HEK293 (cell line): ENCODE measurements at regions not wholly inside any gene's neighbourhood (a gene's known extent, or its start where the extent isn't known, plus 50 kb on each side); places are given as distances from the start of the nearest gene placed in this dataset.

ENCODE experiments used
- CTCF ChIA-PET: fragments of 350-600 bp; formaldehyde crosslinking; extraction: SDS; loops from one replicate; lab custom pipeline; 2021; ENCODE audit warnings: antibody characterized with exemption; lab: Yijun Ruan, JAX
- POLR2A ChIA-PET: fragments of 300-600 bp; formaldehyde crosslinking; extraction: SDS; loops from one replicate; lab custom pipeline; 2020; ENCODE audit warnings: antibody characterized with exemption, inconsistent platforms; lab: Yijun Ruan, JAX
- H3K27ac ChIP-seq: fragments of 200-500 bp; sonication (Bioruptor generic); 2 replicates; pipeline ENCODE4 v1.5.1; 2014; ENCODE audit warnings: low read depth, low read length, control low read depth, inconsistent platforms; ENCODE audit errors: extremely low read depth
- H3K36me3 ChIP-seq, 2 experiments: fragments of 200-500 bp in 1 of 2; sonication (Bioruptor generic) in 1 of 2; 1 replicate in 1 of 2; 2 replicates in 1 of 2; pipeline ENCODE4 v1.5.1; 2014 to 2017; ENCODE audit warnings: inconsistent platforms in 2 of 2, low read length in 2 of 2; ENCODE audit not compliant: control insufficient read depth in 2 of 2, insufficient read depth in 1 of 2
- H3K4me1 ChIP-seq: fragments of 200-500 bp; sonication (Bioruptor generic); 2 replicates; pipeline ENCODE4 v1.5.1; 2014; ENCODE audit warnings: mild to moderate bottlenecking, low read length, inconsistent platforms; ENCODE audit not compliant: control insufficient read depth, insufficient read depth
- H3K4me3 ChIP-seq: 2 replicates; pipeline ENCODE4 v1.5.1; 2011; ENCODE audit warnings: low read depth, mild to moderate bottlenecking, control low read depth, low read length, moderate library complexity
- H3K9me3 ChIP-seq: fragments of 200-500 bp; sonication (Bioruptor generic); 2 replicates; pipeline ENCODE4 v1.5.1; 2014; ENCODE audit warnings: low read depth, low read length, inconsistent platforms; ENCODE audit not compliant: control insufficient read depth, insufficient read depth
- BCL11A ChIP-seq: fragments of 450-650 bp; formaldehyde crosslinking; IDR thresholded peaks from 2 replicates; pipeline ENCODE4 v1.5.1; 2016; ENCODE audit warnings: low read depth, missing biosample characterization, missing genetic modification characterization
- KLF10 ChIP-seq: fragments of 450-650 bp; IDR thresholded peaks from 2 replicates; pipeline ENCODE4 v1.5.1; 2018; ENCODE audit warnings: missing biosample characterization, mild to moderate bottlenecking, missing genetic modification characterization
- KLF7 ChIP-seq: fragments of 450-650 bp; formaldehyde crosslinking; IDR thresholded peaks from 2 replicates; pipeline ENCODE4 v1.5.1; 2016; ENCODE audit warnings: missing biosample characterization, missing genetic modification characterization, borderline replicate concordance
- ZBTB48 ChIP-seq: fragments of 450-650 bp; formaldehyde crosslinking; IDR thresholded peaks from 2 replicates; pipeline ENCODE4 v1.5.1; 2016; ENCODE audit warnings: missing biosample characterization, missing genetic modification characterization
- ZFP41 ChIP-seq: fragments of 450-650 bp; formaldehyde crosslinking; IDR thresholded peaks from 2 replicates; pipeline ENCODE4 v1.5.1; 2016; ENCODE audit warnings: missing biosample characterization, missing genetic modification characterization, borderline replicate concordance
- ZNF133 ChIP-seq: fragments of 450-650 bp; formaldehyde crosslinking; IDR thresholded peaks from 2 replicates; pipeline ENCODE4 v1.5.1; 2016; ENCODE audit warnings: missing biosample characterization, missing genetic modification characterization
- ZNF146 ChIP-seq: fragments of 450-650 bp; formaldehyde crosslinking; IDR thresholded peaks from 2 replicates; pipeline ENCODE4 v1.5.1; 2016; ENCODE audit warnings: missing biosample characterization, missing genetic modification characterization
- ZNF274 ChIP-seq, 2 experiments: fragments of 200-500 bp in 1 of 2; fragments of 450-650 bp in 1 of 2; sonication (Bioruptor generic) in 1 of 2; formaldehyde crosslinking in 1 of 2; IDR thresholded peaks; 2 replicates each; pipeline versions ENCODE4 v1.5.1 to v1.6.1; 2014 to 2016; ENCODE audit warnings: borderline replicate concordance in 1 of 2, inconsistent platforms in 1 of 2, low read length in 1 of 2, missing biosample characterization in 1 of 2, missing genetic modification characterization in 1 of 2
- ZNF324 ChIP-seq: fragments of 450-650 bp; formaldehyde crosslinking; IDR thresholded peaks from 2 replicates; pipeline ENCODE4 v1.5.1; 2016; ENCODE audit warnings: missing biosample characterization, missing genetic modification characterization
- ZNF473 ChIP-seq: fragments of 450-650 bp; formaldehyde crosslinking; IDR thresholded peaks from 2 replicates; pipeline ENCODE4 v1.5.1; 2017; ENCODE audit warnings: missing biosample characterization, missing genetic modification characterization
- ZNF48 ChIP-seq: fragments of 450-650 bp; formaldehyde crosslinking; IDR thresholded peaks from 2 replicates; pipeline ENCODE4 v1.5.1; 2016; ENCODE audit warnings: missing biosample characterization, missing genetic modification characterization
- ZNF530 ChIP-seq: fragments of 450-650 bp; formaldehyde crosslinking; IDR thresholded peaks from 2 replicates; pipeline ENCODE4 v1.5.1; 2016; ENCODE audit warnings: low read depth, missing biosample characterization, missing genetic modification characterization
- ZNF560 ChIP-seq: fragments of 450-650 bp; formaldehyde crosslinking; IDR thresholded peaks from 2 replicates; pipeline ENCODE4 v1.5.1; 2017; ENCODE audit warnings: missing biosample characterization, missing genetic modification characterization, borderline replicate concordance
- ZNF621 ChIP-seq: fragments of 450-650 bp; formaldehyde crosslinking; IDR thresholded peaks from 2 replicates; pipeline ENCODE4 v1.5.1; 2017; ENCODE audit warnings: missing biosample characterization, missing genetic modification characterization
- ZNF626 ChIP-seq: fragments of 450-650 bp; sonication (Bioruptor Pico); formaldehyde crosslinking; IDR thresholded peaks from 2 replicates; pipeline ENCODE4 v1.5.1; 2018; ENCODE audit warnings: missing biosample characterization, missing genetic modification characterization, inconsistent platforms
- ZNF707 ChIP-seq: fragments of 450-650 bp; formaldehyde crosslinking; IDR thresholded peaks from 2 replicates; pipeline ENCODE4 v1.5.1; 2016; ENCODE audit warnings: missing biosample characterization, missing genetic modification characterization
- TF ChIP-seq, protein P1 (sequence below): fragments of 450-650 bp; formaldehyde crosslinking; IDR thresholded peaks from 2 replicates; pipeline ENCODE4 v1.5.1; 2016; ENCODE audit warnings: missing biosample characterization, missing genetic modification characterization
- TF ChIP-seq, protein P2 (sequence below): fragments of 450-650 bp; formaldehyde crosslinking; IDR thresholded peaks from 2 replicates; pipeline ENCODE4 v1.5.1; 2016; ENCODE audit warnings: missing biosample characterization, missing genetic modification characterization
- TF ChIP-seq, protein P3 (sequence below): fragments of 450-650 bp; formaldehyde crosslinking; IDR thresholded peaks from 2 replicates; pipeline ENCODE4 v1.5.1; 2017; ENCODE audit warnings: missing biosample characterization, missing genetic modification characterization
- TF ChIP-seq, protein P4 (sequence below): fragments of 450-650 bp; formaldehyde crosslinking; IDR thresholded peaks from 2 replicates; pipeline ENCODE4 v1.5.1; 2016; ENCODE audit warnings: missing biosample characterization, missing genetic modification characterization
- TF ChIP-seq, protein P5 (sequence below): fragments of 450-650 bp; formaldehyde crosslinking; conservative IDR thresholded peaks from 2 replicates; pipeline ENCODE4 v1.5.1; 2016; ENCODE audit warnings: low read depth, missing biosample characterization, missing genetic modification characterization
- TF ChIP-seq, protein P6 (sequence below): fragments of 450-650 bp; formaldehyde crosslinking; IDR thresholded peaks from 2 replicates; pipeline ENCODE4 v1.5.1; 2016; ENCODE audit warnings: missing biosample characterization, missing genetic modification characterization

DNA sequence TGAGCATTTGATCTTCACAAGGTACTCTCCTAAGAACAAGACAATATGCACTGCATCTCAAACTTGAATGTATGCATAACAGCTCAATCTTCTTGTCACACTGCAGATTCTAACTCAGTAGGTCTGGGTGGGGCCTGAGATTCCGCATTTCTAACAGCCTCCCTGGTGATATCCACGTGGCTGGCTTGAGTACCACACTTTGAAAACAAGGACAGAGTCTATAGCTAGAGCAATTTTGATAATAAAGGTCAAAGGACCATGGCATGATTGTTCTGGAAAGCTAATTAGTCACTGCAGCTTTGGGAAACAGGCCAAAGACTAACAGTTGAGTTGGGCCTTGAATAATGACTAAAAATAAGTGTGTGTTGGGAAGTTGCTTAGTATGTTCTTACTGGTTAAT lies 213.3 kb downstream of the GBA3 start (continued):
- no peak for TF ChIP-seq ZNF146
- TF ChIP-seq, protein P1, sequence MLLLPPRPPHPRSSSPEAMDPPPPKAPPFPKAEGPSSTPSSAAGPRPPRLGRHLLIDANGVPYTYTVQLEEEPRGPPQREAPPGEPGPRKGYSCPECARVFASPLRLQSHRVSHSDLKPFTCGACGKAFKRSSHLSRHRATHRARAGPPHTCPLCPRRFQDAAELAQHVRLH = no peak

DNA sequence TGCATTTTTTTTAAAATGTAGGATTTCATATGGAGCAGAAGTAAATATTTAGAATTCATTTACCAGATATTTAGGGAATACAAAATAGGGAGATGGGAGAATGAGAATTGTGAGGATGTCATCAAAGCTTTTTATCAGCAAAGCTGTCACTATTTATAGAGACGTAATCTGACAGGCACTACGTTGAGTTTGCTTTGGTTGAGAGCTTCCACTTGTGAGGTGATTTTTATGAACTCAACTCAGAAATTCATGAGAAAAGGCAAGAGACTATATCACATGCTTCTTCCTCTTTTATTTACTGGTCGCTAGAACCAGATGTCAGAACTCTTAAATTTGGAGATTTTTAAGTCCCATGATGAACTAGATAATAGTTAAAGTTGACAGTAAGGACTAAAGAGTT lies 211.2 kb downstream of the GBA3 start:
- ChIA-PET POLR2A (no interaction called here), CTCF (no interaction called here)
- H3K9me3 ChIP-seq = no peaks in the 10 kb centered on the region
- H3K27ac ChIP-seq = no peak overlapping the region
- no peaks in the 10 kb centered on the region for H3K36me3 ChIP-seq
- no peak overlapping the region for H3K4me3 ChIP-seq
- TF ChIP-seq ZNF48 (tag by site-specific recombination) (no peak), ZNF133 (tag by site-specific recombination) (no peak), KLF10 (tag by site-specific recombination) (no peak), KLF7 (tag by site-specific recombination) (no peak), ZNF560 (tag by site-specific recombination) (no peak), ZNF530 (tag by site-specific recombination) (no peak), ZNF274 (IDR thresholded peaks at IDR 0.05; ENCODE audit: low read length) (no peak), ZNF274 (tag by site-specific recombination; IDR thresholded peaks at IDR 0.05; ENCODE audit: borderline replicate concordance) (no peak), ZNF473 (tag by site-specific recombination) (no peak), BCL11A (no peak), ZNF324 (tag by site-specific recombination) (no peak), ZBTB48 (no peak)
- TF ChIP-seq, protein P2, sequence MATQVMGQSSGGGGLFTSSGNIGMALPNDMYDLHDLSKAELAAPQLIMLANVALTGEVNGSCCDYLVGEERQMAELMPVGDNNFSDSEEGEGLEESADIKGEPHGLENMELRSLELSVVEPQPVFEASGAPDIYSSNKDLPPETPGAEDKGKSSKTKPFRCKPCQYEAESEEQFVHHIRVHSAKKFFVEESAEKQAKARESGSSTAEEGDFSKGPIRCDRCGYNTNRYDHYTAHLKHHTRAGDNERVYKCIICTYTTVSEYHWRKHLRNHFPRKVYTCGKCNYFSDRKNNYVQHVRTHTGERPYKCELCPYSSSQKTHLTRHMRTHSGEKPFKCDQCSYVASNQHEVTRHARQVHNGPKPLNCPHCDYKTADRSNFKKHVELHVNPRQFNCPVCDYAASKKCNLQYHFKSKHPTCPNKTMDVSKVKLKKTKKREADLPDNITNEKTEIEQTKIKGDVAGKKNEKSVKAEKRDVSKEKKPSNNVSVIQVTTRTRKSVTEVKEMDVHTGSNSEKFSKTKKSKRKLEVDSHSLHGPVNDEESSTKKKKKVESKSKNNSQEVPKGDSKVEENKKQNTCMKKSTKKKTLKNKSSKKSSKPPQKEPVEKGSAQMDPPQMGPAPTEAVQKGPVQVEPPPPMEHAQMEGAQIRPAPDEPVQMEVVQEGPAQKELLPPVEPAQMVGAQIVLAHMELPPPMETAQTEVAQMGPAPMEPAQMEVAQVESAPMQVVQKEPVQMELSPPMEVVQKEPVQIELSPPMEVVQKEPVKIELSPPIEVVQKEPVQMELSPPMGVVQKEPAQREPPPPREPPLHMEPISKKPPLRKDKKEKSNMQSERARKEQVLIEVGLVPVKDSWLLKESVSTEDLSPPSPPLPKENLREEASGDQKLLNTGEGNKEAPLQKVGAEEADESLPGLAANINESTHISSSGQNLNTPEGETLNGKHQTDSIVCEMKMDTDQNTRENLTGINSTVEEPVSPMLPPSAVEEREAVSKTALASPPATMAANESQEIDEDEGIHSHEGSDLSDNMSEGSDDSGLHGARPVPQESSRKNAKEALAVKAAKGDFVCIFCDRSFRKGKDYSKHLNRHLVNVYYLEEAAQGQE (tag by site-specific recombination) = no peak
- TF ChIP-seq, protein P3, sequence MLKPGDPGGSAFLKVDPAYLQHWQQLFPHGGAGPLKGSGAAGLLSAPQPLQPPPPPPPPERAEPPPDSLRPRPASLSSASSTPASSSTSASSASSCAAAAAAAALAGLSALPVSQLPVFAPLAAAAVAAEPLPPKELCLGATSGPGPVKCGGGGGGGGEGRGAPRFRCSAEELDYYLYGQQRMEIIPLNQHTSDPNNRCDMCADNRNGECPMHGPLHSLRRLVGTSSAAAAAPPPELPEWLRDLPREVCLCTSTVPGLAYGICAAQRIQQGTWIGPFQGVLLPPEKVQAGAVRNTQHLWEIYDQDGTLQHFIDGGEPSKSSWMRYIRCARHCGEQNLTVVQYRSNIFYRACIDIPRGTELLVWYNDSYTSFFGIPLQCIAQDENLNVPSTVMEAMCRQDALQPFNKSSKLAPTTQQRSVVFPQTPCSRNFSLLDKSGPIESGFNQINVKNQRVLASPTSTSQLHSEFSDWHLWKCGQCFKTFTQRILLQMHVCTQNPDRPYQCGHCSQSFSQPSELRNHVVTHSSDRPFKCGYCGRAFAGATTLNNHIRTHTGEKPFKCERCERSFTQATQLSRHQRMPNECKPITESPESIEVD = no peak
- no peaks in the 10 kb centered on the region for H3K4me1 ChIP-seq

DNA sequence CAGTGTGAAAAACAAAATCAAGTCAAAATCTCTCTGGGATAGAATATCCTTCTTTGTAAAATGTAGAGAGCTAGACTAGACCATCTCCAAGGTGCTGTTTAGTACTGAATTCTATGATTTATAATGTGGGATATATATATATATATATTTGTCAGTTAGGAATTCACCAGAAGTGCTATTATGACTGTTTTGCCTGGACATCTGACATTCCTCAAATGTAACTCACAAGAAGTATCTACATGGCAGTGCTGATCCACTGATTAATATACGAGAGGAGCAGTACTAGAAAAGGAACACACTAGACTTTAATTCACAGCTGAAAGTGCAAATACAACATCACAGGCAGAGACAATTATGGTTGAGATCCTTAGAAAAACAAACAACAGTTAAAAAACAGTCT lies 208.9 kb downstream of the GBA3 start:
- CTCF ChIA-PET = no interaction called here
- H3K4me3 ChIP-seq = no peak overlapping the region
- POLR2A ChIA-PET = no interaction called here
- no peaks in the 10 kb centered on the region for H3K9me3 ChIP-seq
- no peaks in the 10 kb centered on the region for H3K4me1 ChIP-seq
- no peaks in the 10 kb centered on the region for H3K36me3 ChIP-seq
- H3K27ac ChIP-seq = no peak overlapping the region
- TF ChIP-seq, protein P4, sequence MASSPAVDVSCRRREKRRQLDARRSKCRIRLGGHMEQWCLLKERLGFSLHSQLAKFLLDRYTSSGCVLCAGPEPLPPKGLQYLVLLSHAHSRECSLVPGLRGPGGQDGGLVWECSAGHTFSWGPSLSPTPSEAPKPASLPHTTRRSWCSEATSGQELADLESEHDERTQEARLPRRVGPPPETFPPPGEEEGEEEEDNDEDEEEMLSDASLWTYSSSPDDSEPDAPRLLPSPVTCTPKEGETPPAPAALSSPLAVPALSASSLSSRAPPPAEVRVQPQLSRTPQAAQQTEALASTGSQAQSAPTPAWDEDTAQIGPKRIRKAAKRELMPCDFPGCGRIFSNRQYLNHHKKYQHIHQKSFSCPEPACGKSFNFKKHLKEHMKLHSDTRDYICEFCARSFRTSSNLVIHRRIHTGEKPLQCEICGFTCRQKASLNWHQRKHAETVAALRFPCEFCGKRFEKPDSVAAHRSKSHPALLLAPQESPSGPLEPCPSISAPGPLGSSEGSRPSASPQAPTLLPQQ (tag by site-specific recombination) = no peak
- no peak for TF ChIP-seq ZNF621 (tag by site-specific recombination)
- TF ChIP-seq, protein P5, sequence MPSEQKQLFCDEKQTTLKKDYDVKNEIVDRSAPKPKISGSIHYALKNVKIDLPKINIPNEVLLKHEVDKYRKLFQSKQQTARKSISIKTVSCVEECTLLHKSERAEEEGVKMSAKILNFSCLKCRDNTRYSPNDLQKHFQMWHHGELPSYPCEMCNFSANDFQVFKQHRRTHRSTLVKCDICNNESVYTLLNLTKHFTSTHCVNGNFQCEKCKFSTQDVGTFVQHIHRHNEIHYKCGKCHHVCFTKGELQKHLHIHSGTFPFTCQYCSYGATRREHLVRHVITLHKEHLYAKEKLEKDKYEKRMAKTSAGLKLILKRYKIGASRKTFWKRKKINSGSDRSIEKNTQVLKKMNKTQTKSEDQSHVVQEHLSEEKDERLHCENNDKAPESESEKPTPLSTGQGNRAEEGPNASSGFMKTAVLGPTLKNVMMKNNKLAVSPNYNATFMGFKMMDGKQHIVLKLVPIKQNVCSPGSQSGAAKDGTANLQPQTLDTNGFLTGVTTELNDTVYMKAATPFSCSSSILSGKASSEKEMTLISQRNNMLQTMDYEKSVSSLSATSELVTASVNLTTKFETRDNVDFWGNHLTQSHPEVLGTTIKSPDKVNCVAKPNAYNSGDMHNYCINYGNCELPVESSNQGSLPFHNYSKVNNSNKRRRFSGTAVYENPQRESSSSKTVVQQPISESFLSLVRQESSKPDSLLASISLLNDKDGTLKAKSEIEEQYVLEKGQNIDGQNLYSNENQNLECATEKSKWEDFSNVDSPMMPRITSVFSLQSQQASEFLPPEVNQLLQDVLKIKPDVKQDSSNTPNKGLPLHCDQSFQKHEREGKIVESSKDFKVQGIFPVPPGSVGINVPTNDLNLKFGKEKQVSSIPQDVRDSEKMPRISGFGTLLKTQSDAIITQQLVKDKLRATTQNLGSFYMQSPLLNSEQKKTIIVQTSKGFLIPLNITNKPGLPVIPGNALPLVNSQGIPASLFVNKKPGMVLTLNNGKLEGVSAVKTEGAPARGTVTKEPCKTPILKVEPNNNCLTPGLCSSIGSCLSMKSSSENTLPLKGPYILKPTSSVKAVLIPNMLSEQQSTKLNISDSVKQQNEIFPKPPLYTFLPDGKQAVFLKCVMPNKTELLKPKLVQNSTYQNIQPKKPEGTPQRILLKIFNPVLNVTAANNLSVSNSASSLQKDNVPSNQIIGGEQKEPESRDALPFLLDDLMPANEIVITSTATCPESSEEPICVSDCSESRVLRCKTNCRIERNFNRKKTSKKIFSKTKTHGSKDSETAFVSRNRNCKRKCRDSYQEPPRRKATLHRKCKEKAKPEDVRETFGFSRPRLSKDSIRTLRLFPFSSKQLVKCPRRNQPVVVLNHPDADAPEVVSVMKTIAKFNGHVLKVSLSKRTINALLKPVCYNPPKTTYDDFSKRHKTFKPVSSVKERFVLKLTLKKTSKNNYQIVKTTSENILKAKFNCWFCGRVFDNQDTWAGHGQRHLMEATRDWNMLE (tag by site-specific recombination) = no peak
- no peak for TF ChIP-seq ZNF626 (tag by site-specific recombination)
- TF ChIP-seq ZFP41 (tag by site-specific recombination) = no peak
- no peak for TF ChIP-seq ZNF707 (tag by site-specific recombination)
- TF ChIP-seq, protein P6, sequence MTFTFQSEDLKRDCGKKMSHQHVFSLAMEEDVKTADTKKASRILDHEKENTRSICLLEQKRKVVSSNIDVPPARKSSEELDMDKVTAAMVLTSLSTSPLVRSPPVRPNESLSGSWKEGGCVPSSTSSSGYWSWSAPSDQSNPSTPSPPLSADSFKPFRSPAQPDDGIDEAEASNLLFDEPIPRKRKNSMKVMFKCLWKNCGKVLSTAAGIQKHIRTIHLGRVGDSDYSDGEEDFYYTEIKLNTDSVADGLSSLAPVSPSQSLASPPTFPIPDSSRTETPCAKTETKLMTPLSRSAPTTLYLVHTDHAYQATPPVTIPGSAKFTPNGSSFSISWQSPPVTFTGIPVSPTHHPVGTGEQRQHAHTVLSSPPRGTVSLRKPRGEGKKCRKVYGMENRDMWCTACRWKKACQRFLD (tag by site-specific recombination) = no peak
